Astrocyte of the cerebellum (primary cell): ENCODE measurements at regions not wholly inside any gene's neighbourhood (a gene's known extent, or its start where the extent isn't known, plus 50 kb on each side); places are given as distances from the start of the nearest gene placed in this dataset.

ENCODE experiments used
- DNase-seq: peaks from one replicate; pipeline ENCODE4 v3.0.0-alpha.2; 2011; ENCODE audit warnings: low read depth
- H3K4me3 ChIP-seq: 2 replicates; pipeline ENCODE4 v1.5.1; 2011; ENCODE audit warnings: mild to moderate bottlenecking, low read depth, low read length, moderate library complexity
- in situ Hi-C: cut with HindIII; loops from 2 replicates; pipeline ENCODE4 v1.10.0; 2017; ENCODE audit warnings: low sequenced_read_pairs
- TF ChIP-seq, protein P1 (sequence below): IDR thresholded peaks from 2 replicates; pipeline ENCODE4 v1.5.1; 2012; ENCODE audit warnings: low read length, low read depth, moderate library complexity, mild to moderate bottlenecking; ENCODE audit errors: missing control alignments

- DNase-seq, result no peak
- in situ Hi-C loops, result no loop called here
- H3K4me3 ChIP-seq, result no peak overlapping the region
- TF ChIP-seq, protein P1, sequence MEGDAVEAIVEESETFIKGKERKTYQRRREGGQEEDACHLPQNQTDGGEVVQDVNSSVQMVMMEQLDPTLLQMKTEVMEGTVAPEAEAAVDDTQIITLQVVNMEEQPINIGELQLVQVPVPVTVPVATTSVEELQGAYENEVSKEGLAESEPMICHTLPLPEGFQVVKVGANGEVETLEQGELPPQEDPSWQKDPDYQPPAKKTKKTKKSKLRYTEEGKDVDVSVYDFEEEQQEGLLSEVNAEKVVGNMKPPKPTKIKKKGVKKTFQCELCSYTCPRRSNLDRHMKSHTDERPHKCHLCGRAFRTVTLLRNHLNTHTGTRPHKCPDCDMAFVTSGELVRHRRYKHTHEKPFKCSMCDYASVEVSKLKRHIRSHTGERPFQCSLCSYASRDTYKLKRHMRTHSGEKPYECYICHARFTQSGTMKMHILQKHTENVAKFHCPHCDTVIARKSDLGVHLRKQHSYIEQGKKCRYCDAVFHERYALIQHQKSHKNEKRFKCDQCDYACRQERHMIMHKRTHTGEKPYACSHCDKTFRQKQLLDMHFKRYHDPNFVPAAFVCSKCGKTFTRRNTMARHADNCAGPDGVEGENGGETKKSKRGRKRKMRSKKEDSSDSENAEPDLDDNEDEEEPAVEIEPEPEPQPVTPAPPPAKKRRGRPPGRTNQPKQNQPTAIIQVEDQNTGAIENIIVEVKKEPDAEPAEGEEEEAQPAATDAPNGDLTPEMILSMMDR, result no peak
Observed at GRCh38 chr14:44168566-44168965, 338.5 kb downstream of the FSCB start.

- no peak overlapping the region for H3K4me3 ChIP-seq
- in situ Hi-C loops, result no loop called here
- DNase-seq, result no peak
- TF ChIP-seq, protein P1, result no peak
Observed at GRCh38 chr14:44166611-44167010, 340.5 kb downstream of the FSCB start.

- TF ChIP-seq, protein P1, result no peak
- H3K4me3 ChIP-seq, result no peak overlapping the region
- no peak for DNase-seq
- in situ Hi-C loops, result no loop called here
Observed at GRCh38 chr14:44165936-44166335, 341.1 kb downstream of the FSCB start.

GRCh38 chr14:44165286-44165685 lies 341.8 kb downstream of the FSCB start:
- no peak overlapping the region for H3K4me3 ChIP-seq
- in situ Hi-C loops, result no loop called here
- no peak for DNase-seq
- TF ChIP-seq, protein P1, result no peak

DNA sequence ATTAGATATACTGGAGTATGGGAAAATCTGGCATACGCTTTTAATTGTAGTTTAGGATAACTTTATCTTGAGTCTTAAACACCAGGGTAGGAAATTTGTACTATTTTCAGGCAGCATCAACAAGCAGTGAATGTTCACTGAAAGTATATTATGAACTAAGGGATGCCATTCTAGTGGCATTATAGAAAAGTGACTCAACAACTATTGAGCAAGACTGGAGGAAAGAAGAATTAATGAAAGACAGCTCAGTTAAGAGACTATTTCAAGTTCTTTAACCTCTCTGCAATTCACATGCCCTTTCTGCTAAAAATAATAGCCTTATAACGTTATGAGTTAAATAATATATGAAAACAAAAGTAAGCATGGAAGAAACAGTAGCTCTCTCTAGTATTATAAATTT lies 343.1 kb downstream of the FSCB start:
- H3K4me3 ChIP-seq, result no peak overlapping the region
- in situ Hi-C loops, result no loop called here
- TF ChIP-seq, protein P1, result no peak
- DNase-seq, result no peak

GRCh38 chr14:44162197-44162596 lies 344.9 kb downstream of the FSCB start:
- DNase-seq, result no peak
- TF ChIP-seq, protein P1, result no peak
- no peak overlapping the region for H3K4me3 ChIP-seq
- in situ Hi-C loops, result no loop called here

DNA sequence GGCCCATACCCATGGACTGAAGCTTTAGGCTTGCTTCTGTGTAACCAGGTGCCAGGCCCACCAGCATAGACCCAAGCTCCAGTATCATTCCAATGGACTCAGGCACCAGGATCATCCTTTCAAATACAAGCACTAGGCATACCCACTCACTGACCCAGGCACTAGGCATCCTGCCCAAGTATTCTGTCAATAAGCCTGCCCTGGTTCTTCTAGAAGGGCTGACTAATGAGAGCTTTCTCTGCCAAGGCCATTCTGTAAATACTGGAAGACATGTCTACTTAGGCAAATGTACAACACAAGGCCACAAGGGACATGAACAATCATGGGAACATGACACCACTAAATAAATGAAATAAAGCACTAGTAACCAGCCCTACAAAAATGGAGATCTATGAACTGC lies 352.2 kb downstream of the FSCB start:
- TF ChIP-seq, protein P1, result no peak
- DNase-seq, result no peak
- no peak overlapping the region for H3K4me3 ChIP-seq
- in situ Hi-C loops, result no loop called here
